ENCODE measurements at regions not wholly inside any gene's neighbourhood (a gene's known extent, or its start where the extent isn't known, plus 50 kb on each side); places are given as distances from the start of the nearest gene placed in this dataset.

DNA sequence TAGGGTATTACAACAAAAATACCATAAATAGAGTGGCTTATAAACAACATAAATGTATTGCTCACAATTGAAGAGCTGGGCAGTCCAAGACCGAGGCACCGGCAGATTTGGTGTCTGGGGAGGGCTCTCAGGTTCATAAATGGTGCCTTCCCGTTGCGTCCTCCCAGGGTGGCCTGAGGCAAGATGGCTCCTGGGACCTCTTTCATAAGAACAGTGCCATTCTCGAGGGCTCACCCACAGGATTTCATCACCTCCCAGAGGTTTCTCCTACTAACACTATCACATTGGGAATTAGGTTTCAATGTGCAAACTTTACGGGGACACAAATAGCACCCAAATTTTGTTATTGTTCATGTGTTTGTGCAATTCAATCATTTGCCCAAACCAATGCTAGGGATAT, 793.5 kb upstream of the HS6ST1 start:
- TF ChIP-seq, protein P1, sequence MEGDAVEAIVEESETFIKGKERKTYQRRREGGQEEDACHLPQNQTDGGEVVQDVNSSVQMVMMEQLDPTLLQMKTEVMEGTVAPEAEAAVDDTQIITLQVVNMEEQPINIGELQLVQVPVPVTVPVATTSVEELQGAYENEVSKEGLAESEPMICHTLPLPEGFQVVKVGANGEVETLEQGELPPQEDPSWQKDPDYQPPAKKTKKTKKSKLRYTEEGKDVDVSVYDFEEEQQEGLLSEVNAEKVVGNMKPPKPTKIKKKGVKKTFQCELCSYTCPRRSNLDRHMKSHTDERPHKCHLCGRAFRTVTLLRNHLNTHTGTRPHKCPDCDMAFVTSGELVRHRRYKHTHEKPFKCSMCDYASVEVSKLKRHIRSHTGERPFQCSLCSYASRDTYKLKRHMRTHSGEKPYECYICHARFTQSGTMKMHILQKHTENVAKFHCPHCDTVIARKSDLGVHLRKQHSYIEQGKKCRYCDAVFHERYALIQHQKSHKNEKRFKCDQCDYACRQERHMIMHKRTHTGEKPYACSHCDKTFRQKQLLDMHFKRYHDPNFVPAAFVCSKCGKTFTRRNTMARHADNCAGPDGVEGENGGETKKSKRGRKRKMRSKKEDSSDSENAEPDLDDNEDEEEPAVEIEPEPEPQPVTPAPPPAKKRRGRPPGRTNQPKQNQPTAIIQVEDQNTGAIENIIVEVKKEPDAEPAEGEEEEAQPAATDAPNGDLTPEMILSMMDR (IDR thresholded peaks at IDR 0.05; ENCODE audit: insufficient read depth, low read length, poor library complexity, severe bottlenecking): no peak
- no peak for TF ChIP-seq EZH2phosphoT487 (conservative IDR thresholded peaks at IDR 0.05; ENCODE audit: low read length)
